Kidney epithelial cell (primary cell): ENCODE measurements at regions not wholly inside any gene's neighbourhood (a gene's known extent, or its start where the extent isn't known, plus 50 kb on each side); places are given as distances from the start of the nearest gene placed in this dataset.

Experiments used
- DNase-seq: peaks from one replicate; pipeline ENCODE4 v3.0.0-alpha.2; 2010; ENCODE audit warnings: low read depth
- H3K27me3 ChIP-seq: 2 replicates; pipeline ENCODE4 v1.6.0; 2011; ENCODE audit warnings: low read length; ENCODE audit not compliant: control insufficient read depth, insufficient read depth
- H3K36me3 ChIP-seq: 2 replicates; pipeline ENCODE4 v1.5.1; 2011; ENCODE audit warnings: low read length; ENCODE audit not compliant: control insufficient read depth, insufficient read depth
- H3K4me3 ChIP-seq: 2 replicates; pipeline ENCODE4 v1.5.1; 2011; ENCODE audit warnings: low read depth, mild to moderate bottlenecking, control low read depth, low read length
- CTCF ChIP-seq: IDR thresholded peaks from 2 replicates; pipeline ENCODE4 v1.5.1; 2011; ENCODE audit warnings: mild to moderate bottlenecking, moderate library complexity, low read length, control low read depth, inconsistent platforms; ENCODE audit not compliant: insufficient read depth, poor library complexity, severe bottlenecking

GRCh38 chr3:11720917-11721411, 77.2 kb upstream of the VGLL4 start:
- H3K4me3 ChIP-seq, result peak overlapping the region; percentile 62
- DNase-seq, result no peak
- H3K27me3 ChIP-seq, result peaks cover 6% of the 10 kb centered on the region
- no peak for TF ChIP-seq CTCF
- H3K36me3 ChIP-seq, result no peaks in the 10 kb centered on the region

GRCh38 chr3:11720304-11720898, 76.7 kb upstream of the VGLL4 start:
- TF ChIP-seq CTCF, result no peak
- H3K4me3 ChIP-seq, result peak overlapping the region; percentile 62
- H3K27me3 ChIP-seq, result peaks cover under 1% of the 10 kb centered on the region
- no peak for DNase-seq
- H3K36me3 ChIP-seq, result no peaks in the 10 kb centered on the region

GRCh38 chr3:11719406-11720303, 75.9 kb upstream of the VGLL4 start:
- H3K4me3 ChIP-seq, result peak overlapping the region; percentile 62

GRCh38 chr3:11718637-11719405, 75.1 kb upstream of the VGLL4 start:
- TF ChIP-seq CTCF, result no peak
- Histone ChIP-seq H3K36me3 (no peaks in the 10 kb centered on the region), H3K27me3 (no peaks in the 10 kb centered on the region), H3K4me3 (peak overlapping the region; percentile 62)
- no peak for DNase-seq

More at GRCh38 chr3:11719406-11720303, 75.9 kb upstream of the VGLL4 start:
- no peak for DNase-seq
- no peaks in the 10 kb centered on the region for H3K36me3 ChIP-seq
- no peak for TF ChIP-seq CTCF
- H3K27me3 ChIP-seq, result no peaks in the 10 kb centered on the region

GRCh38 chr3:11717768-11718636, 74.3 kb upstream of the VGLL4 start:
- H3K27me3 ChIP-seq, result no peaks in the 10 kb centered on the region
- no peak for DNase-seq
- H3K36me3 ChIP-seq, result no peaks in the 10 kb centered on the region
- H3K4me3 ChIP-seq, result peak overlapping the region; percentile 62
- TF ChIP-seq CTCF, result no peak
